ENCODE measurements at regions not wholly inside any gene's neighbourhood (a gene's known extent, or its start where the extent isn't known, plus 50 kb on each side); places are given as distances from the start of the nearest gene placed in this dataset.

DNA sequence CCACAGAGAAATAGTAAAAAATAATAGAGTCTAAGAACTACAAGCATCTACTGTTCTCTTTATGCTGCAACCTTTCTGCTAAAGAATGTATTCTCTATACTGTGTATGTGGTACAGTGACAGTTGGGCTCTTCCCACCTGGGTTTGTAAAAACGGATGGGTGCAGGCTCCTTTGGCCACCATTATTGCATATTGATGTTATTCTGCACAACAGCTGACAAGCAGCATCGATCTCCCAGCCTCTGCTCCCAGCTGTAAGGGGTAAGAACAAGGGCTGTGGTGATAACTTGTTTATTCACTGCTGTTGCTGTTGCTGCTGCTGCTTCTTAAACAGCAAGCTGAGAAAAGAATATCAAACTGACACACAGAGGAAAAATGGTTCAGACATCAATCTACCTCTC lies 56.1 kb downstream of the KCNRG start:
- DNase-seq (ENCODE audit: low read depth in 2 of 2) = no peak

DNA sequence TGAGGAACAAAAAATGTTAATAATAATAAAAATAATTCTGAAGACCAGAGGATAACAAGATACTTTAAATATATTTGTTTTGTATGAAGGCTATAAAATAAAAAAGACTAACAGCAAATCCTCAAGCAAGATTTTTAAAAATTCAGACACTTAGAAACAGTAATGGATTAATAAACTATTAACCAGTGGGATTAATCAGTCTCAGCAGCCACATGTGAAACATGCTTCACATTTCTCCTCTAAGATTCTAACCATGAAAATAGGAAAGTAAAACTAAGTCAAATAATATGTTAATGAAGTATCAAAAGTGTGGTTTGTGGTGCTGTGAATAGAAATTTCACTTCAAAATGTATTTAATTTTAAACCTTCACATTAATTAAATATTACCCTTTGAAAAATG lies 57.4 kb downstream of the KCNRG start:
- no peak for DNase-seq (ENCODE audit: low read depth in 2 of 2)

GRCh38 chr13:50073340-50073739 lies 58.1 kb downstream of the KCNRG start:
- DNase-seq (ENCODE audit: low read depth in 2 of 2) = no peak

GRCh38 chr13:50074843-50075242 lies 59.6 kb downstream of the KCNRG start:
- DNase-seq (ENCODE audit: low read depth in 2 of 2) = no peak

DNA sequence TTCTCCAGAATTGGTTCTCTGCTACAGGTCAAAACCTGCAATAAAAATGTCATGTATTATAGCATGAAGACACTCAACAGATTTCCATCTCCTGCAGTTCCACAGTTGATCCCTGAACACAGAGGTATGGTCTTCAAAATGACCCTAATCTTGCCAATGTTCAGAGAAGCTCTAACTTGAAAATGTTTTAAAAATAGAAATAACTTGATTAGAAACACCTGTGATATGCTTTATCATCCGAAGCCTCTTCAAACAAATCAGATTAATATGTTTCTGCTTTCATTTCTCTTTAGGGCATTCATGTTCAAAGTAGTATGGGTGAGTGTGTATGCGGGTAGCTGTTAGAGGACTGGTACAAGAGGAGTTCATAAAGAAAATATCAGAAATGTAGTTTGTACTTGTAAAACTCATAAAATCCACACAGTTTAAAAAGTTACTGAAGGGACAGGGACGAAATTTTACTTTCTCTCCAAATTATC lies 60.4 kb downstream of the KCNRG start:
- no peak for DNase-seq (ENCODE audit: low read depth in 2 of 2)

DNA sequence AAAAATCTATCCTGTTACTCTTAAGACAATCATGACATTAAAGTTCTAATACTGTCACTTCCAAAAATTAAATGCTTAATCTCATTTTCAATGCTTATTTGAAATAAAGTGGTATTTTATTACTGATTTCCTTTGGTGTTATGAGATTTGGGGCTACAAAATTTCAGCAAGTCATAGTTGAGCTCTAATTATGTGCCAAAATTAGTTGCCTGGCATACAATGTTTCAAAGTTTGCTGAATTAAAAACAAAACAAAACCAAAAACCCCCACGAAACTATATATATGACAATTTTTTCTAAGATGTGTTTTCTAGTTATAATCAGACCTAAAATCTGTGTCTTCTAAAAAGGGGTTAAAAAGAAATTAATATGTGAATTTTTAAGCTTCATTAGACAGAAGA lies 62.2 kb downstream of the KCNRG start:
- no peak for DNase-seq (ENCODE audit: low read depth in 2 of 2)

- no peak for DNase-seq (ENCODE audit: low read depth in 2 of 2)
Measured at GRCh38 chr13:50078231-50078894, 63.1 kb downstream of the KCNRG start.

DNA sequence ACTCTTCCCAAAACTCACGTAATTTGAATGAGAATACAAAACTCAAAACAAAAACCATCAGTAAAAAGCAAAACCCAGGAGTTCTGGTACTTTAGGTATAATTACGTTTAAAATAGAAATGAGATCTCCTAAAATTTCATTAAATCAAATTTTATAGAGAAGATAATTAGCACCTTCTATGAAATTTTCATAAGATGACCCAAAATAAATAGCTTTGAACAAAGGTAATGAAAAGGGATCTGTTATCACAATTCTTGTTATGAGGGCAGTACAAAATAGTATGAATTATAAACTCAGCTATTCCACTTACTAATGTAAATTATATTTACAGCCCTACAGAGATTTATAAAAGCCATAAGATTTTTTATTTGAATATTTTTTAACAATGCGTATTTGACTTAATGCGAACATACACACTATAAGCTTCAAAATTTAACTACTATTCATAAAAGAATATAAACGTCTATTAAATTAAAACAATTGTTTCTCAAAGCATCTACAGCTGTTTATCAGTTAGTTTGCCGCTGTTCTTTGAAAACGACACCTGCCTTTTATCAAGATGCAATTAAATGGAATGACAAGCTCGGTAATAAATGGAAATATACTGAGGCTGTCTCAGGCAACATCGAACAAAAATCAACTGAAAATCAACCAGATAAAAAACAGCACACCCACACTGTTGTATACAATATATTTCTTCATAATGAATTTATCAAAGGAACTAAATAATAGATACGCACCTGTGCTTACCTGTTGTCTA lies 63.8 kb downstream of the KCNRG start:
- no peak for DNase-seq (ENCODE audit: low read depth in 2 of 2)

DNA sequence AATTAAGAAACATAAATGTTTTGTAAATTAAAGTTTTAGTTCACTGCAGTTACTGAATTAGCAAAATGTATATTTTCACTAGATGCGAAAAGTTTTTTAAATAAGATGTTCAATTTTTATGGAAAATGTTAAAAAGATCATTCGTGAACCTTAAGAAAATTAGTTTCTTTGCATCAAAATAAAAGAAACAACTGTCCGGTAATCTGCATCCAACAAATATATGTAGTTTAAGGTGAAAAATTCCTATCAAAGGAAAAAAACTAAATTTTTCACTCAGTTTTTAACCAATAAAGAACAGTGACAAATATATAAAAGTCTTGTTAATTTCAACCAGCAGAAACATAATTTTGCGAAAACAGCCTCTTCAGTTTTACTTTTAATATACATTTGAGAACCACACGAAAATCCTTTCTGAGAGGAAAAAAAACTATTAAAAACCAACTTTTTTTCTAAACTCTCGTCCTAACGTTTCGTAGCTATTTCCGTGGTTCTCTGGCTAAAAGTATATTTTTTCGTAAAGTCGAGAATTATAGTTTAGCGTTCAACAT lies 64.5 kb downstream of the KCNRG start:
- DNase-seq (ENCODE audit: low read depth in 2 of 2) = no peak

GRCh38 chr13:50080203-50080910 lies 65.1 kb downstream of the KCNRG start:
- DNase-seq (ENCODE audit: low read depth in 2 of 2) = peak in 1 of 2 donors; percentile 14

DNA sequence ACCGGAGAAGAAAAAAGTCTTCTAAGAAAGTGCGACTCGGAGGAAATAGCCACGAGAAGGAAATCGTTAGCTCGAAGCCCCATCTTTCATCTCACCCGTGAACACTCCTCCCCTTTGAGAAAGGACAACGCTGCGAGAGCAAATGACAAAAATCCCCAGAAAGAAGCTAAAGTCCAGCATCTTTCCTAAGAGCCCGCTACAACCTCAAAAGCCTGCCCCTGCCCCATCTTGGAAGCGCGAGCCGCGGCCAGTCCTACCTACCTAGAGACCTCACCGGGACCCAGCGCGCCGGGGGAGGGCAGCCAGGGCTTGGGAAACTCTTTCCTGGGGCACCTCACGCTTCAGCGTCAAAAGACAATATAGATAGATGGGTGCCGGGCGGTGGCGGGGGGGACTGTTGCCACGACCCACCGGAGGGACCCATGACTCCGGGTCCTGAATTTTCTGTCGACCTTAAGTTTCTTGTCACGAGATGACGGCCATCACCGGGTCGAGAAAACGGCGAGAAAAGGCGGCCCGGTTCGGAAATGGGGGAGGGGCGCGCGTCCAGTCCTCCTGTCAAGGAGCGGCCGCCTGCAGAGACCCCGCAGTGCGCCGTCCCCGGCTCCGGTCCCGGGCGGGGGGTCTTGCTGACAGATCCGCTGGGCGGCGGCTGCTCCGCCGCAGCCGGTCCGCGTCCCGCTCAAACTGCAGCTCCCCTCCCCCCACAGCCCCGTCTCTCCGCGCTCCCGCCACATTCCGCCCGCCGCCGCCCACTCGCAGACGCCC lies 65.9 kb downstream of the KCNRG start:
- DNase-seq (ENCODE audit: low read depth in 2 of 2) = peak; percentile 40 to 46

GRCh38 chr13:50081679-50082425 lies 66.6 kb downstream of the KCNRG start:
- DNase-seq (ENCODE audit: low read depth in 2 of 2) = peak; percentile 94 to 97

- peak; percentile 65 to 68 for DNase-seq (ENCODE audit: low read depth in 2 of 2)
Measured at GRCh38 chr13:50082426-50083281, 67.4 kb downstream of the KCNRG start.

DNA sequence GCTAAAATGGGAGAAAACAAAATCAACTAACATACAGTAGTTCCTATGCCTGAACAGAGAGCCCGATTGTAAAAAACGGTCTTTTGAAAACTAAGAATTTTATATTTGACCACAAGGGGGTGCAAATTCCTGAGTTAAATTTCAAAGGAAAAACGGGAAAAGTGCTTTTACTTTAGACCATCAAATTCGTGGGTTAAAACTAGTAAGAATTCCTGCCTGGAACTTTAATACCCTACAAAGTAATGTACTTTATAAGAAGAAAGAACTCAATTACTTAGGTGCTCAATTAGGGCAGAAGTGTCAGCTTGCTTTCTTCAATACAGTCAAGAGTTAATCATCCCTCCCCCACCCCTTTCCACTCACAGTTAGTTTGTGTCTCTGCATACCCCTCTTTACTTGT lies 69.8 kb downstream of the KCNRG start:
- no peak for DNase-seq (ENCODE audit: low read depth in 2 of 2)

DNA sequence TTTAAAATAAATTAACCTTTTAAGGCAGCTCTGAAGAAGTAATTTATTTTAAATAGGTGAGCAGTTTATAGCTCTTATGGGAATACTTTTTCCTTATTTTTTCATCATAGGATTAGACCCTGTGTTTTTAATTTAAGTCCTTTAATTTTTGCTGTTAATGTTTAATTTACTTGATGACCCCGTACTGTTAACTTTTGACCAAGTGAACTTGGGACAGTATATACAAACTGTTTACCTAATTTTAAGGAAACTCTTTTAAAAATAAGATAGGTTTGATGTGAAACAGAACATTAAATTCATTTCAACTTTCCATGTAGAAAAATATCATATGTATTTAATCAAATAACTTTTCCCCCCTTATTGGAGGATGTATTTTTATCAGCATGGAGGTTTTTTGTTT lies 74.4 kb downstream of the KCNRG start:
- DNase-seq (ENCODE audit: low read depth in 2 of 2) = no peak

- DNase-seq (ENCODE audit: low read depth in 2 of 2) = no peak
Measured at GRCh38 chr13:50090211-50090610, 75.0 kb downstream of the KCNRG start.

GRCh38 chr13:50094615-50095293 lies 79.5 kb downstream of the KCNRG start:
- no peak for DNase-seq (ENCODE audit: low read depth in 2 of 2)

GRCh38 chr13:50098693-50099092 lies 83.4 kb downstream of the KCNRG start:
- no peak for DNase-seq (ENCODE audit: low read depth in 2 of 2)

DNA sequence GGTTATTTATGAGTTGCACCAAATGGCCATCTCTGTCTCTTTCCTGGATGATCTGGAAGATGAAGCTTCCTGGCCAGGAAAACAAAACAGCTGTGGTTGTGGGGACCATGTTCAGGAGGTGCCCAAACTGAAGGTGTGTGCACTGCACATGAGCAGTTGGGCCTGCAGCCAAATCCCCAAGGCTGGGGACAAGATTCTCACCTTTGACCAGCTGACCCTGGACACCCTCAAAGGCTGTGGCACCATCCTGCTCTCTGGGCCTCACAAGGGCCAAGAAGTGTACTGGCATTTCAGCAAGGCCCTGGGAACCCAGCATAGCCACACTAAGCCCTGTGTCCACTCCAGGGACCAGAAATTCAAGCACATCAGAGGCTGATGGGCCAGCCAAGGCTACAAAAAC lies 84.2 kb downstream of the KCNRG start:
- DNase-seq (ENCODE audit: low read depth in 2 of 2) = no peak
